ENCODE measurements at regions not wholly inside any gene's neighbourhood (a gene's known extent, or its start where the extent isn't known, plus 50 kb on each side); places are given as distances from the start of the nearest gene placed in this dataset.

- no peak for TF ChIP-seq CTCF (conservative IDR thresholded peaks at IDR 0.05; ENCODE audit: low read depth, low read length)
- Histone ChIP-seq H3K4me3 (IDR thresholded peaks at IDR 0.05; ENCODE audit: insufficient read depth, low read depth, low read length) (no peak overlapping the region), H3K79me2 (ENCODE audit: insufficient read depth, low read depth) (no peaks in the 10 kb centered on the region), H3K9ac (no peak overlapping the region), H2AFZ (ENCODE audit: low read depth) (no peak overlapping the region), H4K20me1 (ENCODE audit: insufficient read depth) (no peaks in the 10 kb centered on the region), H3K27me3 (ENCODE audit: insufficient read depth, low read depth) (no peaks in the 10 kb centered on the region), H3K27ac (no peak overlapping the region), H3K4me1 (ENCODE audit: low read depth, poor library complexity, severe bottlenecking) (no peaks in the 10 kb centered on the region), H3K4me2 (no peak overlapping the region), H3K36me3 (ENCODE audit: insufficient read depth) (no peaks in the 10 kb centered on the region)
Observed at GRCh38 chr4:175229154-175229553, 311.0 kb downstream of the ADAM29 start.

GRCh38 chr4:175234162-175234561 is 316.0 kb downstream of the ADAM29 start:
- TF ChIP-seq CTCF (conservative IDR thresholded peaks at IDR 0.05; ENCODE audit: low read depth, low read length): no peak
- H3K36me3 ChIP-seq (ENCODE audit: insufficient read depth): no peaks in the 10 kb centered on the region
- H3K27ac ChIP-seq: no peak overlapping the region
- no peak overlapping the region for H3K4me3 ChIP-seq (IDR thresholded peaks at IDR 0.05; ENCODE audit: insufficient read depth, low read depth, low read length)
- no peaks in the 10 kb centered on the region for H4K20me1 ChIP-seq (ENCODE audit: insufficient read depth)
- H2AFZ ChIP-seq (ENCODE audit: low read depth): no peak overlapping the region
- H3K79me2 ChIP-seq (ENCODE audit: insufficient read depth, low read depth): no peaks in the 10 kb centered on the region
- no peak overlapping the region for H3K4me2 ChIP-seq
- no peaks in the 10 kb centered on the region for H3K27me3 ChIP-seq (ENCODE audit: insufficient read depth, low read depth)
- no peak overlapping the region for H3K9ac ChIP-seq
- no peaks in the 10 kb centered on the region for H3K4me1 ChIP-seq (ENCODE audit: low read depth, poor library complexity, severe bottlenecking)

- no peak for TF ChIP-seq CTCF (conservative IDR thresholded peaks at IDR 0.05; ENCODE audit: low read depth, low read length)
- Histone ChIP-seq H3K4me2 (no peak overlapping the region), H2AFZ (ENCODE audit: low read depth) (no peak overlapping the region)
Observed at GRCh38 chr4:175238827-175239517, 320.8 kb downstream of the ADAM29 start.

GRCh38 chr4:175246941-175247340 is 328.8 kb downstream of the ADAM29 start:
- no peak for TF ChIP-seq CTCF (conservative IDR thresholded peaks at IDR 0.05; ENCODE audit: low read depth, low read length)
- no peak overlapping the region for H3K4me3 ChIP-seq (IDR thresholded peaks at IDR 0.05; ENCODE audit: insufficient read depth, low read depth, low read length)
- no peak overlapping the region for H3K27ac ChIP-seq
- no peaks in the 10 kb centered on the region for H3K4me1 ChIP-seq (ENCODE audit: low read depth, poor library complexity, severe bottlenecking)
- H3K36me3 ChIP-seq (ENCODE audit: insufficient read depth): no peaks in the 10 kb centered on the region
- no peaks in the 10 kb centered on the region for H3K27me3 ChIP-seq (ENCODE audit: insufficient read depth, low read depth)
- H3K79me2 ChIP-seq (ENCODE audit: insufficient read depth, low read depth): no peaks in the 10 kb centered on the region
- no peak overlapping the region for H3K9ac ChIP-seq
- H2AFZ ChIP-seq (ENCODE audit: low read depth): no peak overlapping the region
- no peak overlapping the region for H3K4me2 ChIP-seq
- H4K20me1 ChIP-seq (ENCODE audit: insufficient read depth): no peaks in the 10 kb centered on the region

More at GRCh38 chr4:175238827-175239517, 320.8 kb downstream of the ADAM29 start:
- Histone ChIP-seq H4K20me1 (ENCODE audit: insufficient read depth) (no peaks in the 10 kb centered on the region), H3K4me1 (ENCODE audit: low read depth, poor library complexity, severe bottlenecking) (no peaks in the 10 kb centered on the region), H3K9ac (no peak overlapping the region), H3K27ac (no peak overlapping the region), H3K4me3 (IDR thresholded peaks at IDR 0.05; ENCODE audit: insufficient read depth, low read depth, low read length) (no peak overlapping the region), H3K27me3 (ENCODE audit: insufficient read depth, low read depth) (no peaks in the 10 kb centered on the region), H3K79me2 (ENCODE audit: insufficient read depth, low read depth) (no peaks in the 10 kb centered on the region), H3K36me3 (ENCODE audit: insufficient read depth) (no peaks in the 10 kb centered on the region)

All from KMS-11 (cell line).